ENCODE measurements at regions not wholly inside any gene's neighbourhood (a gene's known extent, or its start where the extent isn't known, plus 50 kb on each side); places are given as distances from the start of the nearest gene placed in this dataset.

DNA sequence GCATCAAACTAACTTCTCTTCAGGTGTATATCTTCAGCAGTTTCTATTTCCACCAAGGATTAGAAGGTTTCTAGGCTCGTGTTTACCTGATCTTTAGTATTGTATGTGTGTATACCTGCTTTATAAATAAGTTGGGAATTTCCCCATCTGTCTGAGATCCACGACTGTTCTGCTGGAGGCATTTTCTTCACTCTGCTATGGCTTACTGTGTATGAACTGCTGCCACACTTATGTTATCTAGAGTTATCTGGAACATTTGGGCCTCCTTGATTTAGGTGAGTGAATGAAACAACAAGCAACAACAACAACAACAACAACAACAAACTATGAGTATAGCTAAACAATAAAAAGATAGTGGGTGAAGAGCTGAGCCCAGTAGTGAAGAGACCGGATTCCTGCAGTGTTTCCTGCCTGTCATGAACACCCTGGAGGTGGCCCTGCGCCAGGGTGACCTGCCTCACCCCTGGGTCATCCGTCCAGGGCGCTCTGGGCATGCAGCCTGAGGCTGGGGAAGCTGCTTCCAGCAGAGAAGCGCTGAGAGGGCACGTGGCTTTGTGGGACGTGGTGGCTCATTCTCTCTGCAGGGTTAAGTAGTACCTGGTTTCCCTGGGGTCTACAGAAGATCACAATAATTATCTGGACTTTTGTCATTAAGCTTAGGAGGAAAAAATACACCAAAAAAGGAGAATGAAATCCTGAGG lies 56.1 kb upstream of the GATA6 start:
- no peak for DNase-seq (ENCODE audit: extremely low read depth, low read depth)
- TF ChIP-seq, protein P1, sequence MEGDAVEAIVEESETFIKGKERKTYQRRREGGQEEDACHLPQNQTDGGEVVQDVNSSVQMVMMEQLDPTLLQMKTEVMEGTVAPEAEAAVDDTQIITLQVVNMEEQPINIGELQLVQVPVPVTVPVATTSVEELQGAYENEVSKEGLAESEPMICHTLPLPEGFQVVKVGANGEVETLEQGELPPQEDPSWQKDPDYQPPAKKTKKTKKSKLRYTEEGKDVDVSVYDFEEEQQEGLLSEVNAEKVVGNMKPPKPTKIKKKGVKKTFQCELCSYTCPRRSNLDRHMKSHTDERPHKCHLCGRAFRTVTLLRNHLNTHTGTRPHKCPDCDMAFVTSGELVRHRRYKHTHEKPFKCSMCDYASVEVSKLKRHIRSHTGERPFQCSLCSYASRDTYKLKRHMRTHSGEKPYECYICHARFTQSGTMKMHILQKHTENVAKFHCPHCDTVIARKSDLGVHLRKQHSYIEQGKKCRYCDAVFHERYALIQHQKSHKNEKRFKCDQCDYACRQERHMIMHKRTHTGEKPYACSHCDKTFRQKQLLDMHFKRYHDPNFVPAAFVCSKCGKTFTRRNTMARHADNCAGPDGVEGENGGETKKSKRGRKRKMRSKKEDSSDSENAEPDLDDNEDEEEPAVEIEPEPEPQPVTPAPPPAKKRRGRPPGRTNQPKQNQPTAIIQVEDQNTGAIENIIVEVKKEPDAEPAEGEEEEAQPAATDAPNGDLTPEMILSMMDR (IDR thresholded peaks at IDR 0.05; ENCODE audit: low read depth, low read length, missing control alignments): no peak
- H3K4me3 ChIP-seq (replicated peaks; ENCODE audit: low read depth, low read length): no peak overlapping the region

GRCh38 chr18:22114526-22115321 lies 54.7 kb upstream of the GATA6 start:
- H3K4me3 ChIP-seq (replicated peaks; ENCODE audit: low read depth, low read length): no peak overlapping the region
- TF ChIP-seq, protein P1 (IDR thresholded peaks at IDR 0.05; ENCODE audit: low read depth, low read length, missing control alignments): no peak
- DNase-seq (ENCODE audit: extremely low read depth, low read depth): no peak

DNA sequence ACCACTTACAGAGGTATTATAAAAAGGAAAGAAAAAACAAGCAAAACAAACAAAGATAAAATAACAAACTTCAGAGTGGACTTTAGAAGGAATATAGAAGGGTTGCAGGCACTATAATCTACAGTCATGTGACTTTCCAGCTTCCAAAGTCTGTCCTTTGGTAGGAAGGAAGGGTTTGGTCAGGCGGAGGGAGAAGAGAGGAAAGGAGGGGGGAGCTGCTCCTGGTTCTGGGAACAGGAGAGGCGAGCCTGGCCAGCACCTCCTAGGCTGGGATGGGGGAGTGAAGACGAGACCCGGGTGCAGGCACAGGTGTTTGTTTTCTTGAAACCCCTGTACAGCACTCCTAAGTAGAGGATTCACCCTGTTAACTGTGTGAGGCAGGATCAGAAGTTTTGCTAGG lies 53.8 kb upstream of the GATA6 start:
- H3K4me3 ChIP-seq (replicated peaks; ENCODE audit: low read depth, low read length): no peak overlapping the region
- DNase-seq (ENCODE audit: extremely low read depth, low read depth): no peak
- TF ChIP-seq, protein P1 (IDR thresholded peaks at IDR 0.05; ENCODE audit: low read depth, low read length, missing control alignments): no peak

All from HFF-Myc (cell line).